HUES6 (cell line): ENCODE measurements at regions not wholly inside any gene's neighbourhood (a gene's known extent, or its start where the extent isn't known, plus 50 kb on each side); places are given as distances from the start of the nearest gene placed in this dataset.

Experiments
- H3K27ac ChIP-seq: 2 replicates; pipeline ENCODE4 v1.7.0; 2013; ENCODE audit warnings: low read depth, mild to moderate bottlenecking, low read length, inconsistent platforms
- H3K27me3 ChIP-seq: 2 replicates; pipeline ENCODE4 v1.6.1; 2013; ENCODE audit warnings: low read length; ENCODE audit not compliant: control insufficient read depth, insufficient read depth
- H3K36me3 ChIP-seq: 2 replicates; pipeline ENCODE4 v1.6.1; 2013; ENCODE audit warnings: low read length; ENCODE audit not compliant: control insufficient read depth, insufficient read depth
- H3K4me1 ChIP-seq: 2 replicates; pipeline ENCODE4 v1.6.1; 2013; ENCODE audit warnings: low read length; ENCODE audit not compliant: control insufficient read depth, insufficient read depth
- H3K4me3 ChIP-seq: 2 replicates; pipeline ENCODE4 v1.5.1; 2013; ENCODE audit warnings: low read depth, low read length
- H3K9ac ChIP-seq: one replicate; pipeline ENCODE4 v1.6.1; 2013; ENCODE audit warnings: mild to moderate bottlenecking, low read length
- H3K9me3 ChIP-seq: 2 replicates; pipeline ENCODE4 v1.6.1; 2013; ENCODE audit warnings: low read depth, low read length; ENCODE audit not compliant: control insufficient read depth, insufficient read depth

- Histone ChIP-seq H3K27me3 (no peaks in the 10 kb centered on the region), H3K9me3 (no peaks in the 10 kb centered on the region; the same call in 1 of the 2 replicates), H3K27ac (no peak overlapping the region), H3K4me3 (no peak overlapping the region), H3K4me1 (0 out of 2 replicates have a peak, but pooled peaks cover 2% of the 10 kb centered on the region), H3K9ac (no peak overlapping the region), H3K36me3 (no peaks in the 10 kb centered on the region)
Observed at GRCh38 chr18:47758000-47758399, 172.5 kb downstream of the SMAD2 start.

GRCh38 chr18:47756364-47757016, 174.0 kb downstream of the SMAD2 start:
- H3K9me3 ChIP-seq: no peaks in the 10 kb centered on the region; the same call in 1 of the 2 replicates
- no peaks in the 10 kb centered on the region for H3K27me3 ChIP-seq
- H3K27ac ChIP-seq: no peak overlapping the region
- no peak overlapping the region for H3K9ac ChIP-seq
- 0 out of 2 replicates have a peak, but pooled peaks cover 2% of the 10 kb centered on the region for H3K4me1 ChIP-seq
- no peaks in the 10 kb centered on the region for H3K36me3 ChIP-seq
- H3K4me3 ChIP-seq: no peak overlapping the region

- Histone ChIP-seq H3K27ac (no peak overlapping the region), H3K36me3 (no peaks in the 10 kb centered on the region), H3K9me3 (no peaks in the 10 kb centered on the region), H3K4me1 (0 out of 2 replicates have a peak, but pooled peaks cover 2% of the 10 kb centered on the region), H3K4me3 (no peak overlapping the region), H3K9ac (no peak overlapping the region), H3K27me3 (peaks cover 3% of the 10 kb centered on the region; the same call in 1 of the 2 replicates)
Observed at GRCh38 chr18:47755102-47755456, 175.4 kb downstream of the SMAD2 start.

GRCh38 chr18:47754311-47755101, 176.0 kb downstream of the SMAD2 start:
- 0 out of 2 replicates have a peak, but pooled peaks cover 2% of the 10 kb centered on the region for H3K4me1 ChIP-seq
- H3K27me3 ChIP-seq: peaks cover 3% of the 10 kb centered on the region; the same call in 1 of the 2 replicates
- no peaks in the 10 kb centered on the region for H3K9me3 ChIP-seq
- H3K9ac ChIP-seq: no peak overlapping the region
- H3K4me3 ChIP-seq: peak overlapping the region; percentile 39
- no peak overlapping the region for H3K27ac ChIP-seq
- H3K36me3 ChIP-seq: no peaks in the 10 kb centered on the region

- peaks cover 12% of the 10 kb centered on the region for H3K27me3 ChIP-seq
- H3K36me3 ChIP-seq: no peaks in the 10 kb centered on the region
- no peak overlapping the region for H3K4me3 ChIP-seq
- no peak overlapping the region for H3K9ac ChIP-seq
- no peak overlapping the region for H3K27ac ChIP-seq
- 0 out of 2 replicates have a peak, but pooled peaks cover 2% of the 10 kb centered on the region for H3K4me1 ChIP-seq
- H3K9me3 ChIP-seq: no peaks in the 10 kb centered on the region
Observed at GRCh38 chr18:47752796-47753645, 177.4 kb downstream of the SMAD2 start.

- H3K4me1 ChIP-seq: no peaks in the 10 kb centered on the region
- H3K27me3 ChIP-seq: peaks cover 21% of the 10 kb centered on the region
- H3K9ac ChIP-seq: no peak overlapping the region
- no peak overlapping the region for H3K27ac ChIP-seq
- H3K9me3 ChIP-seq: no peaks in the 10 kb centered on the region
- H3K4me3 ChIP-seq: no peak overlapping the region
- H3K36me3 ChIP-seq: no peaks in the 10 kb centered on the region
Observed at GRCh38 chr18:47750889-47751423, 179.5 kb downstream of the SMAD2 start.

GRCh38 chr18:47749600-47749973, 180.9 kb downstream of the SMAD2 start:
- peaks cover 21% of the 10 kb centered on the region for H3K27me3 ChIP-seq
- no peak overlapping the region for H3K4me3 ChIP-seq
- no peaks in the 10 kb centered on the region for H3K9me3 ChIP-seq
- H3K9ac ChIP-seq: no peak overlapping the region
- H3K36me3 ChIP-seq: no peaks in the 10 kb centered on the region
- no peaks in the 10 kb centered on the region for H3K4me1 ChIP-seq
- H3K27ac ChIP-seq: no peak overlapping the region

GRCh38 chr18:47748847-47749599, 181.4 kb downstream of the SMAD2 start:
- H3K36me3 ChIP-seq: no peaks in the 10 kb centered on the region
- H3K27me3 ChIP-seq: peaks cover 21% of the 10 kb centered on the region
- no peak overlapping the region for H3K27ac ChIP-seq
- no peaks in the 10 kb centered on the region for H3K9me3 ChIP-seq
- no peak overlapping the region for H3K9ac ChIP-seq
- H3K4me3 ChIP-seq: peak overlapping the region; percentile 46
- no peaks in the 10 kb centered on the region for H3K4me1 ChIP-seq

GRCh38 chr18:47748093-47748796, 182.2 kb downstream of the SMAD2 start:
- H3K4me3 ChIP-seq: no peak overlapping the region

More at GRCh38 chr18:47748093-47748796, 182.2 kb downstream of the SMAD2 start:
- Histone ChIP-seq H3K9me3 (no peaks in the 10 kb centered on the region), H3K27me3 (peaks cover 21% of the 10 kb centered on the region), H3K36me3 (no peaks in the 10 kb centered on the region), H3K27ac (no peak overlapping the region), H3K9ac (no peak overlapping the region), H3K4me1 (no peaks in the 10 kb centered on the region)
